Left lung (tissue), 4 donors: ENCODE measurements at regions not wholly inside any gene's neighbourhood (a gene's known extent, or its start where the extent isn't known, plus 50 kb on each side); places are given as distances from the start of the nearest gene placed in this dataset.
A peak's percentile ranks its signal among the peaks of the same experiment; 100 is the strongest.

Experiments used
- ATAC-seq: fragments of 200-7000 bp; cut with Tn5 transposase; one replicate; pipeline ENCODE4 v1.9.1; 2020; ENCODE audit warnings: moderate library complexity
- DNase-seq, 4 donors: peaks; one replicate each; pipeline ENCODE4 v3.0.0-alpha.2; 2013 to 2020
- H3K27ac ChIP-seq, 2 donors: fragments of 200-600 bp; sonication (generic) in 1 of 2; one replicate each; pipeline versions ENCODE4 v1.5.0 to v1.8.0; 2020 to 2021
- H3K27me3 ChIP-seq, 2 donors: fragments of 200-600 bp; sonication (generic) in 1 of 2; one replicate each; pipeline versions ENCODE4 v1.5.0 to v1.8.0; 2020 to 2021
- H3K36me3 ChIP-seq, 2 donors: fragments of 200-600 bp; sonication (generic) in 1 of 2; one replicate each; pipeline versions ENCODE4 v1.5.0 to v1.8.0; 2020 to 2021
- H3K4me1 ChIP-seq, 2 donors: fragments of 200-600 bp; one replicate each; pipeline ENCODE4 v1.8.0; 2021
- H3K4me3 ChIP-seq, 2 donors: fragments of 200-600 bp; sonication (generic) in 1 of 2; one replicate each; pipeline versions ENCODE4 v1.5.0 to v1.8.0; 2020 to 2021; ENCODE audit warnings: mild to moderate bottlenecking in 1 of 2
- H3K9me3 ChIP-seq, 2 donors: fragments of 200-600 bp; sonication (generic) in 1 of 2; one replicate each; pipeline versions ENCODE4 v1.5.0 to v1.8.0; 2020 to 2021
- intact Hi-C, 2 donors: fragments of 100-400 bp; cut with DNase I; formaldehyde crosslinking; loops; one replicate each; pipeline versions ENCODE4 v1.11.2 to v1.14.2; 2022
- TF ChIP-seq, protein P1 (sequence below), 2 donors: fragments of 200-600 bp; sonication (generic) in 1 of 2; IDR thresholded peaks; one replicate each; pipeline versions ENCODE4 v1.5.0 to v1.8.0; 2021; ENCODE audit warnings: antibody characterized with exemption in 2 of 2
- donor health status: DM: no; HTN: yes; CAD: no.
- donor health status: DM: no; HTN: no; CAD: no.

DNA sequence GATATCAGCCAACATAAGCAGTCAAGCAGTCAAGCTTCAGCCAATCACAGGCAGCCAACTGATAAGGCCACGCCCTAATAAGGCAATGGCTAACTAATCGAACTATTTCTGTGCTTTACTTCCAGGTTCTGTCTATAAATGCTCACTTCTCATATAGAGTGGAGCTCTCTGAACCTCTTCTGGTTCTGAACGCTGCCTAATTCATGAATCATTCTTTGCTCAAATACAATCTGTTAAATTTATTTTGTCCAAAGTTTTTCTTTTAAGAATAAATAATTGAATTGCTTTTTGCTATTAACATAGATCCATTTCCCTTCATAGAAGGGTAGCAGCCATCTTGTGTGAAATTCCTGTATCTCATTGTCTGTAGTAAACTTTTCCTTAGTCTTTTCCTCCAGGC is 97.9 kb upstream of the TMEM72 start:
- intact Hi-C loops = no loop called here
- no peak for ATAC-seq
- TF ChIP-seq, protein P1, sequence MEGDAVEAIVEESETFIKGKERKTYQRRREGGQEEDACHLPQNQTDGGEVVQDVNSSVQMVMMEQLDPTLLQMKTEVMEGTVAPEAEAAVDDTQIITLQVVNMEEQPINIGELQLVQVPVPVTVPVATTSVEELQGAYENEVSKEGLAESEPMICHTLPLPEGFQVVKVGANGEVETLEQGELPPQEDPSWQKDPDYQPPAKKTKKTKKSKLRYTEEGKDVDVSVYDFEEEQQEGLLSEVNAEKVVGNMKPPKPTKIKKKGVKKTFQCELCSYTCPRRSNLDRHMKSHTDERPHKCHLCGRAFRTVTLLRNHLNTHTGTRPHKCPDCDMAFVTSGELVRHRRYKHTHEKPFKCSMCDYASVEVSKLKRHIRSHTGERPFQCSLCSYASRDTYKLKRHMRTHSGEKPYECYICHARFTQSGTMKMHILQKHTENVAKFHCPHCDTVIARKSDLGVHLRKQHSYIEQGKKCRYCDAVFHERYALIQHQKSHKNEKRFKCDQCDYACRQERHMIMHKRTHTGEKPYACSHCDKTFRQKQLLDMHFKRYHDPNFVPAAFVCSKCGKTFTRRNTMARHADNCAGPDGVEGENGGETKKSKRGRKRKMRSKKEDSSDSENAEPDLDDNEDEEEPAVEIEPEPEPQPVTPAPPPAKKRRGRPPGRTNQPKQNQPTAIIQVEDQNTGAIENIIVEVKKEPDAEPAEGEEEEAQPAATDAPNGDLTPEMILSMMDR (IDR thresholded peaks at IDR 0.05) = no peak

DNA sequence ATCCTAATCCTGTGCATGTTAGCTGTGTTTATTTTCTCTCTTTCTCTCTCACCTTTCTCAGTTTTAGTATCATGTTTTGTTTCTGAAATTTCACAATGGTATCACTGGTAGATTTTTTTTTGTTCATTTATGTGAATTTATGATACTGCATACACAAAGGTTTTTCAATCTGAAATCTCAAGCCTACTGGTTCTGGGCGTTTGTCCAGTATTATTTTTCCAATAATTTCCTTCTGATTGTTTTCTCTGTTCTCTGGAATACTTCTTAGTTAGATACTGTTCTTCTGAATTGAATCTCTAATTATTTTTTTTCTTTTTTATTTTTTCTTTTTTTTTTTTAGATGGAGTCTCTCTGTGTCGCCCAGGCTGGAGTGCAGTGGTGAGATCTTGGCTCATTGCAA is 96.2 kb upstream of the TMEM72 start:
- Histone ChIP-seq H3K4me3 (no peak overlapping the region), H3K27me3 (peaks cover 0 to 3% of the 10 kb centered on the region in 2 donors), H3K9me3 (no peaks in the 10 kb centered on the region), H3K27ac (no peak overlapping the region), H3K36me3 (no peaks in the 10 kb centered on the region), H3K4me1 (no peaks in the 10 kb centered on the region)
- no peak for DNase-seq
- intact Hi-C loops = no loop called here
- TF ChIP-seq, protein P1 (IDR thresholded peaks at IDR 0.05) = no peak
- ATAC-seq = no peak

More for the DNA sequence above, 97.9 kb upstream of the TMEM72 start:
- DNase-seq = no peak
- H3K4me1 ChIP-seq = no peaks in the 10 kb centered on the region
- peaks cover 0 to 3% of the 10 kb centered on the region in 2 donors for H3K27me3 ChIP-seq
- no peak overlapping the region for H3K27ac ChIP-seq
- H3K36me3 ChIP-seq = no peaks in the 10 kb centered on the region
- H3K4me3 ChIP-seq = no peak overlapping the region
- H3K9me3 ChIP-seq = no peaks in the 10 kb centered on the region

DNA sequence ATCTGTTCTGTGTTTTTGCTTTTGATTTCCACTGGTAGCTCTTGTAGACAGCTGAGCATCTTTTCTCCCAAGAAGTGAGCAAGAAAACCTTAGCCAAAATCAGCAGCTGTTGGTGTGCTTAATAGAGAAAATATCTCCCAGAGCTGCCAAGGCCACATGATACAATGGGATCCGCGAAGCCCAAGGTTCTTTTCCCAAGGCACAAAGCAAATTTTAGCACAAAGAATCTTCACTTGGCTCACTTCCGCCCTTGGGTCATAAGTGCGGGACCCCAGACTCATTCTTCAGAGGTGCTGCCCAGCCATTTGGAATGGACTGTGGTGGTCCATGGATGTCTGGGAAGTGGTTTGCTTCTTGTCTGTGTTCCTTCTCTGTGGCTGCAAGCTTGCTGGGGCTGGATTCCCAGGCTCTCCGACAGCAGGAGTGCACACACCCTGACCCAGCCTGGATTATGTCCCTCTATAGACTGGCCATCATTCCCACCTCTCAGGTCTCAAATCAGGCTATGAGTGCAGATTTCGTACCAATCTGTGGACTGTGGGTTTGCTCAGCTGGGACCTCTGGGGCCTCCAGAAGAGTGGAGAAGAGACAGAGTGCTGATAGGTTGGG is 93.0 kb upstream of the TMEM72 start:
- H3K36me3 ChIP-seq = no peaks in the 10 kb centered on the region
- intact Hi-C loops = no loop called here
- ATAC-seq = no peak
- no peaks in the 10 kb centered on the region for H3K4me1 ChIP-seq
- TF ChIP-seq, protein P1 (IDR thresholded peaks at IDR 0.05) = no peak
- H3K4me3 ChIP-seq = no peak overlapping the region
- no peaks in the 10 kb centered on the region for H3K27me3 ChIP-seq
- H3K9me3 ChIP-seq = no peaks in the 10 kb centered on the region
- no peak overlapping the region for H3K27ac ChIP-seq
- peak in 2 of 4 donors; percentile 33 to 47 for DNase-seq

DNA sequence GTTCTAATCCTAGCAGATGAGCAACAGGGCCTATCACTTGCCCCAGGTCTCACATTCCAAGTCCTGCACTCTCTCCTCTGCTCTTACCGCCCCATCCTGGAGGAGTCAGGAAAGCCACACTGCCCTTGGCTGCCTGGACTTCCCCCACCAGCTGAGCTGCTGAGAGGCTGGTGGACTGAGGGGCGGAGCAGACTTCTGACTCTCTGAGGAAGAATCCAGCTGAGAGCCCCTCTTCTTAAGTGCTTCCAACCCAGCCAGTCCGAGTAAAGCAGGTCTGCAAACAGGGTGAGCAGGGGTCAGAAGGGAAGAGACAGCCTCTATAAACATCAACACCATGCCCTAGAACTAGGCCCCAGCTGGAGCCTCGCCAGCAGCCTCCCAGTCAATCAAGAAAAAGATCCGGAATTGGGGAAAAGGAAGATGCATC is 92.4 kb upstream of the TMEM72 start:
- Histone ChIP-seq H3K9me3 (no peaks in the 10 kb centered on the region), H3K27me3 (no peaks in the 10 kb centered on the region), H3K4me3 (no peak overlapping the region), H3K27ac (no peak overlapping the region), H3K4me1 (no peaks in the 10 kb centered on the region), H3K36me3 (no peaks in the 10 kb centered on the region)
- intact Hi-C loops = no loop called here
- ATAC-seq (peak; percentile 33), DNase-seq (no peak)
- TF ChIP-seq, protein P1 (IDR thresholded peaks at IDR 0.05) = no peak

DNA sequence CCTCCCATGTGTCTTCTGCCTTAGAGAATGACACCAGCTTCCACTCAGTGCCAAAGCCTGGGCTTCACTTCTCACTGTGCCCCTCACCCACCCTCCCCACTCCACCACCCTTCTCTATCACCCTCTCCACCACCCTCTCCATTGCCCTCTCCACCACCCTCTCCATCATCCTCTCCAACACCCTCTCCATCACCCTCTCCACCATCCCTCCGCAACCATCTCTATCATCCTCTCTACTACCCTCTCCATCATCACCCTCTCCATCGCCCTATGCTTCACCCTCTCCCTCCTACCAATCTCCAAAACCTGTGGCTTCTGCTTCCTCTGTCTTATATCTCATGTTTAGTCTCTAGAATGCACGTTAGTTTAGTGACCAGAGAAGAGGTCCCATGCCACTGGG is 91.0 kb upstream of the TMEM72 start:
- H3K36me3 ChIP-seq = no peaks in the 10 kb centered on the region
- ATAC-seq (no peak), DNase-seq (no peak)
- no peaks in the 10 kb centered on the region for H3K27me3 ChIP-seq
- H3K4me3 ChIP-seq = no peak overlapping the region
- intact Hi-C loops = no loop called here
- H3K4me1 ChIP-seq = no peaks in the 10 kb centered on the region
- H3K27ac ChIP-seq = no peak overlapping the region
- TF ChIP-seq, protein P1 (IDR thresholded peaks at IDR 0.05) = no peak
- H3K9me3 ChIP-seq = no peaks in the 10 kb centered on the region
